ENCODE measurements at regions not wholly inside any gene's neighbourhood (a gene's known extent, or its start where the extent isn't known, plus 50 kb on each side); places are given as distances from the start of the nearest gene placed in this dataset.

GRCh38 chr3:16728770-16729745, 123.8 kb upstream of the DAZL start (continued):
- TF ChIP-seq CTCF (conservative IDR thresholded peaks at IDR 0.05; ENCODE audit: low read depth, low read length) = no peak

DNA sequence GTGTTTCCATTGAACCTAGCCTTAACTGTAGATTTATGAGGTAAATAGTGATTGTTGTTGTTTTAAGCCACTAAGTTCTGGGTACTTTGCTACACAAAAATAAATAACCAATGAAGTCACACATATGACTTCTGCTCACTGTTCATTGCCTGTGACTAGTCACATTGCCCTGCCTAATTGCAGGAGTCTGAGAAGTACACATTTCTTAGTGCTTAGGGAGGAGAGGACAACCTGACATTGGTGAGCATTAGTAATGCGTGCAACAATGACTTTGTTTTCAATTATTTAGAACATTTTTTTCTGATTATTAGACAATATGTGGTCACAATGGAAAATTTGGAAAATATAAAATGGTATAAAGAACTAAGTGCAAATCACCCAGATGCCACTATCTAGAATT, 133.2 kb upstream of the DAZL start:
- no peak overlapping the region for H3K4ac ChIP-seq (ENCODE audit: low read depth, low read length)
- H4K8ac ChIP-seq (ENCODE audit: low read depth in 2 of 2, low read length in 2 of 2) = no peak overlapping the region
- no peak overlapping the region for H2BK20ac ChIP-seq (ENCODE audit: low read depth, low read length)
- no peak overlapping the region for H3K9ac ChIP-seq (ENCODE audit: low read depth, low read length)
- no peak overlapping the region for H3K27ac ChIP-seq (ENCODE audit: insufficient read depth, low read length)
- no peaks in the 10 kb centered on the region for H3K27me3 ChIP-seq (ENCODE audit: control insufficient read depth, insufficient read depth, low read length)
- intact Hi-C loops (cut with micrococcal nuclease) = no loop called here
- H2AK9ac ChIP-seq (replicated peaks; ENCODE audit: low read depth, low read length, poor library complexity) = no peak overlapping the region
- H2AFZ ChIP-seq (replicated peaks; ENCODE audit: low read length, poor library complexity) = no peak overlapping the region
- in situ Hi-C loops (cut with MboI; ENCODE audit: low sequenced_read_pairs) = no loop called here
- H3K36me3 ChIP-seq (ENCODE audit: control insufficient read depth, insufficient read depth, low read length) = no peaks in the 10 kb centered on the region
- H3K18ac ChIP-seq (ENCODE audit: low read depth, low read length) = no peak overlapping the region
- no peaks in the 10 kb centered on the region for H3K9me3 ChIP-seq (ENCODE audit: control insufficient read depth, insufficient read depth, low read length)
- H2BK120ac ChIP-seq (ENCODE audit: low read depth, low read length) = no peak overlapping the region
- no peak for ATAC-seq (ENCODE audit: low read depth)
- dilution Hi-C loops (cut with HindIII; ENCODE audit: low sequenced_read_pairs, unreplicated experiment) = no loop called here
- H4K20me1 ChIP-seq (ENCODE audit: insufficient read depth, low read length) = no peaks in the 10 kb centered on the region
- no peak overlapping the region for H3K4me3 ChIP-seq (ENCODE audit: insufficient read depth, low read depth, low read length)
- H3K14ac ChIP-seq (replicated peaks; ENCODE audit: low read depth, low read length) = no peak overlapping the region
- H3K9me1 ChIP-seq (ENCODE audit: insufficient read depth, low read length) = no peaks in the 10 kb centered on the region
- H4K5ac ChIP-seq (ENCODE audit: low read depth, low read length) = no peak overlapping the region
- DNase-seq = no peak
- no peaks in the 10 kb centered on the region for H3K4me1 ChIP-seq (ENCODE audit: control insufficient read depth, insufficient read depth, low read length)
- no peak overlapping the region for H4K91ac ChIP-seq (ENCODE audit: insufficient read depth, low read depth, low read length)
- no peak overlapping the region for H3K23ac ChIP-seq (ENCODE audit: low read depth, low read length)
- WGBS, 2 experiments (ENCODE audit: extremely low coverage in 2 of 2, insufficient read length in 1 of 2) = no CpG with 5 or more reads among the region's 1 CpG
- no peak overlapping the region for H3K4me2 ChIP-seq (ENCODE audit: low read depth, low read length)
- ChIA-PET CTCF (no interaction called here), POLR2A (ENCODE audit: unreplicated experiment) (no interaction called here)
- H3K79me1 ChIP-seq (ENCODE audit: low read depth in 1 of 2, low read length in 2 of 2) = no peaks in the 10 kb centered on the region
- BruUV-seq (replicated peaks) = no TSS peak
- H2AK5ac ChIP-seq (ENCODE audit: low read depth, low read length) = no peak overlapping the region
- H2BK15ac ChIP-seq (ENCODE audit: low read depth, low read length) = no peak overlapping the region
- no peak overlapping the region for H3K56ac ChIP-seq (ENCODE audit: extremely low read depth, insufficient read depth, low read length)
- no peak overlapping the region for H2BK5ac ChIP-seq (ENCODE audit: low read depth, low read length, poor library complexity, severe bottlenecking)
- TF ChIP-seq FOS (IDR thresholded peaks at IDR 0.05; ENCODE audit: low read depth, low read length) (no peak), RCOR1 (IDR thresholded peaks at IDR 0.05; ENCODE audit: insufficient replicate concordance, low read length) (no peak), CEBPB (IDR thresholded peaks at IDR 0.05; ENCODE audit: low read depth, low read length) (no peak), CHD1 (IDR thresholded peaks at IDR 0.05; ENCODE audit: low read depth, low read length) (no peak), BHLHE40 (IDR thresholded peaks at IDR 0.05; ENCODE audit: low read depth, low read length) (no peak), SMC3 (IDR thresholded peaks at IDR 0.05; ENCODE audit: low read depth, low read length) (no peak), CTCF (conservative IDR thresholded peaks at IDR 0.05; ENCODE audit: low read depth, low read length) (no peak), RFX5 (IDR thresholded peaks at IDR 0.05; ENCODE audit: low read depth, low read length) (no peak), NFE2L2 (IDR thresholded peaks at IDR 0.05; ENCODE audit: low read depth, low read length) (no peak), POLR2A (IDR thresholded peaks at IDR 0.05; ENCODE audit: low read depth, low read length) (no peak)
- TF ChIP-seq, protein P1, sequence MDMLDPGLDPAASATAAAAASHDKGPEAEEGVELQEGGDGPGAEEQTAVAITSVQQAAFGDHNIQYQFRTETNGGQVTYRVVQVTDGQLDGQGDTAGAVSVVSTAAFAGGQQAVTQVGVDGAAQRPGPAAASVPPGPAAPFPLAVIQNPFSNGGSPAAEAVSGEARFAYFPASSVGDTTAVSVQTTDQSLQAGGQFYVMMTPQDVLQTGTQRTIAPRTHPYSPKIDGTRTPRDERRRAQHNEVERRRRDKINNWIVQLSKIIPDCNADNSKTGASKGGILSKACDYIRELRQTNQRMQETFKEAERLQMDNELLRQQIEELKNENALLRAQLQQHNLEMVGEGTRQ (IDR thresholded peaks at IDR 0.05; ENCODE audit: low read depth, low read length) = no peak

All from IMR-90 (cell line).